ENCODE measurements at regions not wholly inside any gene's neighbourhood (a gene's known extent, or its start where the extent isn't known, plus 50 kb on each side); places are given as distances from the start of the nearest gene placed in this dataset.

DNA sequence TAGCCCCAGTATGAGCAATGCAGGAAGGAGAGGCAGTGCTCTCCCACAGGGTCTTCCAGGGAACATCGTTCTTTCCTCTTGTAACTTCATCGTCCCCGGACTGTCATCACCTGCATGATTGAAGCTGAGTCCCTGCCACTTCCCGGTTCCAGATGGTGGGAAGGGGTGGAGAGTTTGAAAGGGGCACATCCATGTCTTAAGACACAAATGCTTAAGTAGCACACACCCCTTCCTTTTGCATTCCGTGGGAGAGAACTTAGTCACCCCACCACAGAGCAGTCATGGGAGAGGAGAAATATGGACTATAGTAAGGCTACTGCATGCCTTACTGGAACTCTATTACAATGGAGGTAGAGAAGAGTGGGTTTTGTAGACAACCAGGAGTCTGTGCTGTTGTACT, 165.3 kb upstream of the GAS1 start:
- TF ChIP-seq CTCF (IDR thresholded peaks at IDR 0.05) (no peak), POLR2A (IDR thresholded peaks at IDR 0.05) (no peak)
